DMS153 treated with DMSO at 0.1 percent for 48 hours (cell line): ENCODE measurements at regions not wholly inside any gene's neighbourhood (a gene's known extent, or its start where the extent isn't known, plus 50 kb on each side); places are given as distances from the start of the nearest gene placed in this dataset.
"Not testable (repeated sequence)": the region's sequence is repeated elsewhere in the genome, so short reads cannot be mapped to it uniquely, and the experiment has no call there.

ENCODE experiments used
- DNase-seq: peaks from one replicate; lab custom pipeline; 2025; ENCODE audit not compliant: unreplicated experiment; lab: John Stamatoyannopoulos, UW

GRCh38 chr5:63128018-63128417 lies 549.4 kb downstream of the LRRC70 start:
- DNase-seq, result no peak

GRCh38 chr5:63127054-63127453 lies 548.4 kb downstream of the LRRC70 start:
- DNase-seq, result no peak

- no peak for DNase-seq
These were observed 547.2 kb downstream of the LRRC70 start for GRCh38 chr5:63125862-63126261.

GRCh38 chr5:63125392-63125791 lies 546.8 kb downstream of the LRRC70 start:
- no peak for DNase-seq

- DNase-seq, result no peak
These were observed 545.6 kb downstream of the LRRC70 start for GRCh38 chr5:63124266-63124665.

GRCh38 chr5:63121471-63121870 lies 542.9 kb downstream of the LRRC70 start:
- DNase-seq, result no peak

GRCh38 chr5:63118221-63118620 lies 539.6 kb downstream of the LRRC70 start:
- no peak for DNase-seq

GRCh38 chr5:63111891-63112290 lies 533.3 kb downstream of the LRRC70 start:
- DNase-seq, result no peak

GRCh38 chr5:63101870-63102269 lies 523.3 kb downstream of the LRRC70 start:
- DNase-seq, result no peak

- DNase-seq, result no peak
These were observed 518.7 kb downstream of the LRRC70 start for GRCh38 chr5:63097286-63097685.

GRCh38 chr5:63094730-63095129 lies 516.1 kb downstream of the LRRC70 start:
- DNase-seq, result no peak

GRCh38 chr5:63089147-63089546 lies 510.5 kb downstream of the LRRC70 start:
- no peak for DNase-seq

- DNase-seq, result no peak
These were observed 506.9 kb downstream of the LRRC70 start for GRCh38 chr5:63085561-63085960.

- DNase-seq, result not testable (repeated sequence)
These were observed 505.1 kb downstream of the LRRC70 start for GRCh38 chr5:63083689-63084088.

- no peak for DNase-seq
These were observed 502.8 kb downstream of the LRRC70 start for GRCh38 chr5:63081402-63081801.

- no peak for DNase-seq
These were observed 491.4 kb downstream of the LRRC70 start for GRCh38 chr5:63070001-63070400.

GRCh38 chr5:63055421-63055820 lies 476.8 kb downstream of the LRRC70 start:
- no peak for DNase-seq

- no peak for DNase-seq
These were observed 474.5 kb downstream of the LRRC70 start for GRCh38 chr5:63053019-63053638.

GRCh38 chr5:63050916-63051315 lies 472.3 kb downstream of the LRRC70 start:
- no peak for DNase-seq

GRCh38 chr5:63049935-63050334 lies 471.3 kb downstream of the LRRC70 start:
- DNase-seq, result no peak

GRCh38 chr5:63043792-63044191 lies 465.2 kb downstream of the LRRC70 start:
- DNase-seq, result no peak

- no peak for DNase-seq
These were observed 453.7 kb downstream of the LRRC70 start for GRCh38 chr5:63032343-63032742.

- no peak for DNase-seq
These were observed 451.3 kb downstream of the LRRC70 start for GRCh38 chr5:63029891-63030290.
